ENCODE measurements at regions not wholly inside any gene's neighbourhood (a gene's known extent, or its start where the extent isn't known, plus 50 kb on each side); places are given as distances from the start of the nearest gene placed in this dataset.
"Not testable (repeated sequence)": the region's sequence is repeated elsewhere in the genome, so short reads cannot be mapped to it uniquely, and the experiment has no call there.

- DNase-seq (ENCODE audit: low spot score): no peak
- intact Hi-C loops (cut with DNase I): no loop called here
- ATAC-seq: no peak
Measured at GRCh38 chr2:8549942-8550341, 131.9 kb upstream of the ID2 start.

- ATAC-seq (no peak), DNase-seq (ENCODE audit: low spot score) (peak; percentile 49)
- intact Hi-C loops (cut with DNase I): no loop called here
Measured at GRCh38 chr2:8550481-8550880, 131.4 kb upstream of the ID2 start.

GRCh38 chr2:8550937-8551621 lies 130.8 kb upstream of the ID2 start:
- DNase-seq (ENCODE audit: low spot score) (peak; percentile 34), ATAC-seq (no peak)
- intact Hi-C loops (cut with DNase I): no loop called here

- ATAC-seq: no peak
- peak; percentile 26 for DNase-seq (ENCODE audit: low spot score)
- intact Hi-C loops (cut with DNase I): no loop called here
Measured at GRCh38 chr2:8551622-8552074, 130.2 kb upstream of the ID2 start.

- ATAC-seq (no peak), DNase-seq (ENCODE audit: low spot score) (peak; percentile 38)
- intact Hi-C loops (cut with DNase I): no loop called here
Measured at GRCh38 chr2:8552293-8552801, 129.5 kb upstream of the ID2 start.

- DNase-seq (ENCODE audit: low spot score) (no peak), ATAC-seq (no peak)
- intact Hi-C loops (cut with DNase I): no loop called here
Measured at GRCh38 chr2:8553643-8554042, 128.2 kb upstream of the ID2 start.

GRCh38 chr2:8554296-8554806 lies 127.5 kb upstream of the ID2 start:
- DNase-seq (ENCODE audit: low spot score) (peak; percentile 47), ATAC-seq (no peak)
- intact Hi-C loops (cut with DNase I): no loop called here

- ATAC-seq: no peak
- DNase-seq (ENCODE audit: low spot score): no peak
- intact Hi-C loops (cut with DNase I): no loop called here
Measured at GRCh38 chr2:8555543-8555942, 126.3 kb upstream of the ID2 start.

GRCh38 chr2:8558096-8558495 lies 123.8 kb upstream of the ID2 start:
- no peak for ATAC-seq
- intact Hi-C loops (cut with DNase I): no loop called here
- DNase-seq (ENCODE audit: low spot score): peak; percentile 19

- ATAC-seq: no peak
- DNase-seq (ENCODE audit: low spot score): no peak
Measured at GRCh38 chr2:8558956-8559355, 122.9 kb upstream of the ID2 start.

GRCh38 chr2:8559805-8560204 lies 122.1 kb upstream of the ID2 start:
- DNase-seq (ENCODE audit: low spot score) (no peak), ATAC-seq (no peak)
- intact Hi-C loops (cut with DNase I): no loop called here

More at GRCh38 chr2:8558956-8559355, 122.9 kb upstream of the ID2 start:
- intact Hi-C loops (cut with DNase I): no loop called here

GRCh38 chr2:8561692-8562091 lies 120.2 kb upstream of the ID2 start:
- DNase-seq (ENCODE audit: low spot score); ATAC-seq; intact Hi-C loops (cut with DNase I): not testable (repeated sequence)

GRCh38 chr2:8563814-8564474 lies 117.9 kb upstream of the ID2 start:
- DNase-seq (ENCODE audit: low spot score): peak; percentile 37

GRCh38 chr2:8564475-8564874 lies 117.4 kb upstream of the ID2 start:
- DNase-seq (ENCODE audit: low spot score) (peak; percentile 23), ATAC-seq (no peak)
- intact Hi-C loops (cut with DNase I): no loop called here

More at GRCh38 chr2:8563814-8564474, 117.9 kb upstream of the ID2 start:
- ATAC-seq: no peak
- intact Hi-C loops (cut with DNase I): no loop called here

- no peak for ATAC-seq
- DNase-seq (ENCODE audit: low spot score): peak; percentile 37
- intact Hi-C loops (cut with DNase I): no loop called here
Measured at GRCh38 chr2:8565399-8566154, 116.3 kb upstream of the ID2 start.

- no peak for DNase-seq (ENCODE audit: low spot score)
- intact Hi-C loops (cut with DNase I): no loop called here
- ATAC-seq: no peak
Measured at GRCh38 chr2:8566155-8566670, 115.6 kb upstream of the ID2 start.

- peak; percentile 32 for DNase-seq (ENCODE audit: low spot score)
- intact Hi-C loops (cut with DNase I): no loop called here
- ATAC-seq: no peak
Measured at GRCh38 chr2:8566774-8567468, 114.9 kb upstream of the ID2 start.

- DNase-seq (ENCODE audit: low spot score) (peak; percentile 37), ATAC-seq (no peak)
- intact Hi-C loops (cut with DNase I): no loop called here
Measured at GRCh38 chr2:8567469-8568260, 114.2 kb upstream of the ID2 start.
